ENCODE measurements at regions not wholly inside any gene's neighbourhood (a gene's known extent, or its start where the extent isn't known, plus 50 kb on each side); places are given as distances from the start of the nearest gene placed in this dataset.

- H4K20me1 ChIP-seq (ENCODE audit: insufficient read depth, low read length, poor library complexity, severe bottlenecking): no peaks in the 10 kb centered on the region
- H3K27me3 ChIP-seq (ENCODE audit: insufficient read depth, low read length, poor library complexity, severe bottlenecking): no peaks in the 10 kb centered on the region
- no peaks in the 10 kb centered on the region for H3K4me1 ChIP-seq (ENCODE audit: insufficient read depth, low read length, poor library complexity, severe bottlenecking)
- no peaks in the 10 kb centered on the region for H3K9me2 ChIP-seq (replicated peaks; ENCODE audit: low read depth, low read length)
- H3K9me3 ChIP-seq (ENCODE audit: insufficient read depth, low read depth, low read length): no peaks in the 10 kb centered on the region
- no peaks in the 10 kb centered on the region for H3K36me3 ChIP-seq (ENCODE audit: insufficient read depth, low read length)
- H3F3A ChIP-seq (ENCODE audit: low read depth): no peaks in the 10 kb centered on the region
- no peaks in the 10 kb centered on the region for H3K79me2 ChIP-seq (ENCODE audit: insufficient read depth, low read length)
- no peak overlapping the region for H3K4me3 ChIP-seq (ENCODE audit: low read length, poor library complexity, severe bottlenecking)
- no peak overlapping the region for H3K9ac ChIP-seq (ENCODE audit: low read depth, low read length, poor library complexity, severe bottlenecking)
- no peak overlapping the region for H2AFZ ChIP-seq (ENCODE audit: low read length)
- TF ChIP-seq, protein P1, sequence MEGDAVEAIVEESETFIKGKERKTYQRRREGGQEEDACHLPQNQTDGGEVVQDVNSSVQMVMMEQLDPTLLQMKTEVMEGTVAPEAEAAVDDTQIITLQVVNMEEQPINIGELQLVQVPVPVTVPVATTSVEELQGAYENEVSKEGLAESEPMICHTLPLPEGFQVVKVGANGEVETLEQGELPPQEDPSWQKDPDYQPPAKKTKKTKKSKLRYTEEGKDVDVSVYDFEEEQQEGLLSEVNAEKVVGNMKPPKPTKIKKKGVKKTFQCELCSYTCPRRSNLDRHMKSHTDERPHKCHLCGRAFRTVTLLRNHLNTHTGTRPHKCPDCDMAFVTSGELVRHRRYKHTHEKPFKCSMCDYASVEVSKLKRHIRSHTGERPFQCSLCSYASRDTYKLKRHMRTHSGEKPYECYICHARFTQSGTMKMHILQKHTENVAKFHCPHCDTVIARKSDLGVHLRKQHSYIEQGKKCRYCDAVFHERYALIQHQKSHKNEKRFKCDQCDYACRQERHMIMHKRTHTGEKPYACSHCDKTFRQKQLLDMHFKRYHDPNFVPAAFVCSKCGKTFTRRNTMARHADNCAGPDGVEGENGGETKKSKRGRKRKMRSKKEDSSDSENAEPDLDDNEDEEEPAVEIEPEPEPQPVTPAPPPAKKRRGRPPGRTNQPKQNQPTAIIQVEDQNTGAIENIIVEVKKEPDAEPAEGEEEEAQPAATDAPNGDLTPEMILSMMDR (conservative IDR thresholded peaks at IDR 0.05; ENCODE audit: low read length): no peak
- TF ChIP-seq EZH2phosphoT487 (IDR thresholded peaks at IDR 0.05; ENCODE audit: borderline replicate concordance): no peak
- H3K4me2 ChIP-seq (ENCODE audit: low read depth, low read length, poor library complexity, severe bottlenecking): no peak overlapping the region
These were observed 131.1 kb downstream of the ENGASE start for GRCh38 chr17:79205688-79206205.

- Histone ChIP-seq H2AFZ (ENCODE audit: low read length) (no peak overlapping the region), H3K79me2 (ENCODE audit: insufficient read depth, low read length) (no peaks in the 10 kb centered on the region), H3F3A (ENCODE audit: low read depth) (no peaks in the 10 kb centered on the region), H3K9ac (ENCODE audit: low read depth, low read length, poor library complexity, severe bottlenecking) (no peak overlapping the region), H3K27me3 (ENCODE audit: insufficient read depth, low read length, poor library complexity, severe bottlenecking) (no peaks in the 10 kb centered on the region), H3K36me3 (ENCODE audit: insufficient read depth, low read length) (no peaks in the 10 kb centered on the region), H3K9me2 (replicated peaks; ENCODE audit: low read depth, low read length) (no peaks in the 10 kb centered on the region), H4K20me1 (ENCODE audit: insufficient read depth, low read length, poor library complexity, severe bottlenecking) (no peaks in the 10 kb centered on the region), H3K4me1 (ENCODE audit: insufficient read depth, low read length, poor library complexity, severe bottlenecking) (no peaks in the 10 kb centered on the region), H3K4me3 (ENCODE audit: low read length, poor library complexity, severe bottlenecking) (no peak overlapping the region), H3K9me3 (ENCODE audit: insufficient read depth, low read depth, low read length) (no peaks in the 10 kb centered on the region), H3K4me2 (ENCODE audit: low read depth, low read length, poor library complexity, severe bottlenecking) (no peak overlapping the region)
- TF ChIP-seq EZH2phosphoT487 (IDR thresholded peaks at IDR 0.05; ENCODE audit: borderline replicate concordance): no peak
- TF ChIP-seq, protein P1 (conservative IDR thresholded peaks at IDR 0.05; ENCODE audit: low read length): no peak
These were observed 129.6 kb downstream of the ENGASE start for GRCh38 chr17:79204261-79204660.

GRCh38 chr17:79203657-79204056 lies 129.0 kb downstream of the ENGASE start:
- no peak overlapping the region for H3K4me3 ChIP-seq (ENCODE audit: low read length, poor library complexity, severe bottlenecking)
- no peaks in the 10 kb centered on the region for H3K36me3 ChIP-seq (ENCODE audit: insufficient read depth, low read length)
- H3K9ac ChIP-seq (ENCODE audit: low read depth, low read length, poor library complexity, severe bottlenecking): no peak overlapping the region
- H3K27me3 ChIP-seq (ENCODE audit: insufficient read depth, low read length, poor library complexity, severe bottlenecking): no peaks in the 10 kb centered on the region
- H3F3A ChIP-seq (ENCODE audit: low read depth): no peaks in the 10 kb centered on the region
- no peak for TF ChIP-seq EZH2phosphoT487 (IDR thresholded peaks at IDR 0.05; ENCODE audit: borderline replicate concordance)
- TF ChIP-seq, protein P1 (conservative IDR thresholded peaks at IDR 0.05; ENCODE audit: low read length): no peak
- H4K20me1 ChIP-seq (ENCODE audit: insufficient read depth, low read length, poor library complexity, severe bottlenecking): no peaks in the 10 kb centered on the region
- no peaks in the 10 kb centered on the region for H3K4me1 ChIP-seq (ENCODE audit: insufficient read depth, low read length, poor library complexity, severe bottlenecking)
- H3K79me2 ChIP-seq (ENCODE audit: insufficient read depth, low read length): no peaks in the 10 kb centered on the region
- H3K9me3 ChIP-seq (ENCODE audit: insufficient read depth, low read depth, low read length): no peaks in the 10 kb centered on the region
- H3K9me2 ChIP-seq (replicated peaks; ENCODE audit: low read depth, low read length): no peaks in the 10 kb centered on the region
- H3K4me2 ChIP-seq (ENCODE audit: low read depth, low read length, poor library complexity, severe bottlenecking): no peak overlapping the region
- no peak overlapping the region for H2AFZ ChIP-seq (ENCODE audit: low read length)
